GM12864 (cell line): ENCODE measurements at regions not wholly inside any gene's neighbourhood (a gene's known extent, or its start where the extent isn't known, plus 50 kb on each side); places are given as distances from the start of the nearest gene placed in this dataset.

ENCODE experiments used
- DNase-seq: peaks from one replicate; pipeline ENCODE4 v3.0.0-alpha.2; 2011; ENCODE audit warnings: low read depth
- H3K4me3 ChIP-seq: 2 replicates; pipeline ENCODE4 v1.5.1; 2011; ENCODE audit warnings: mild to moderate bottlenecking, low read depth, low read length, control low read depth
- TF ChIP-seq, protein P1 (sequence below): IDR thresholded peaks from 2 replicates; pipeline ENCODE4 v1.5.1; 2011; ENCODE audit warnings: low read depth, mild to moderate bottlenecking, moderate library complexity, low read length, control low read depth, inconsistent platforms; ENCODE audit errors: missing control alignments

DNA sequence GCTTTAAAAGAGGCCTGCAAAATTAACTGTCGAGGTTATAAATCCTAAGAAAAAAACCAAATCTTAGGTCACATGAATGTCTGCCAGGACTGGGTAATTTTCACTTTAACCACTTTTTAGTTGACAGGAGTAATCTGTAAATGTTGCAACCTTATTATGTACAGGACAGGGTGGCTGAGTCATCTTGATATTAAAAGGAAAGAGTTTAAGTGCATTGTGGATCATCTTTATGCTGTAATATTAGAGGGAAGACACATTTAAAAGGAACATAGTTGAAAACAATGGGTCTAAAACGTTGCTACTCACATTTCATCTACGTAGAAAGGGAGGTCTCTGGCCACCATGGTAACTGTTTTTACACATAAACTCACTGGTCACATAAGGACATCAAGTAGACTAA, 115.5 kb downstream of the LSMEM1 start:
- no peak for DNase-seq
- no peak overlapping the region for H3K4me3 ChIP-seq
- TF ChIP-seq, protein P1, sequence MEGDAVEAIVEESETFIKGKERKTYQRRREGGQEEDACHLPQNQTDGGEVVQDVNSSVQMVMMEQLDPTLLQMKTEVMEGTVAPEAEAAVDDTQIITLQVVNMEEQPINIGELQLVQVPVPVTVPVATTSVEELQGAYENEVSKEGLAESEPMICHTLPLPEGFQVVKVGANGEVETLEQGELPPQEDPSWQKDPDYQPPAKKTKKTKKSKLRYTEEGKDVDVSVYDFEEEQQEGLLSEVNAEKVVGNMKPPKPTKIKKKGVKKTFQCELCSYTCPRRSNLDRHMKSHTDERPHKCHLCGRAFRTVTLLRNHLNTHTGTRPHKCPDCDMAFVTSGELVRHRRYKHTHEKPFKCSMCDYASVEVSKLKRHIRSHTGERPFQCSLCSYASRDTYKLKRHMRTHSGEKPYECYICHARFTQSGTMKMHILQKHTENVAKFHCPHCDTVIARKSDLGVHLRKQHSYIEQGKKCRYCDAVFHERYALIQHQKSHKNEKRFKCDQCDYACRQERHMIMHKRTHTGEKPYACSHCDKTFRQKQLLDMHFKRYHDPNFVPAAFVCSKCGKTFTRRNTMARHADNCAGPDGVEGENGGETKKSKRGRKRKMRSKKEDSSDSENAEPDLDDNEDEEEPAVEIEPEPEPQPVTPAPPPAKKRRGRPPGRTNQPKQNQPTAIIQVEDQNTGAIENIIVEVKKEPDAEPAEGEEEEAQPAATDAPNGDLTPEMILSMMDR, result no peak

DNA sequence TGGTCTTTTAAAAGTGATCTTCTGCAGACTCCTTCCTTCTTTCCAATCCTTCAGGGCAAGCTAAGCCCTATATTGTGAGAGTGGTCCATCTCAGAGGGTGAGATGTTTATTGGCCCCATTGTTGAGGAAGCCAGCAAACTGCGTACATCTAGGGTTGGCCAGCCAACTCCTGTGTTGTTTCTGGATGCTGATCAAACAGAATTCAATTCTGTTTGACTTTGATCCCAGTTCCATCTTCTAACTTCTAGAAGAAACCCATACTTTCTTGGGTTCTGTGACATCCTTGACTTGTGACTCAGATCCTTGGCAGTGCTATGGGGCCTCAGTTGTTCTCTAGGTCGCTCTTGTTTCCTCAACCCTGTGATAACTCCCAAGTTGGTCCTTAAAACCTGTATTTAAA, 116.2 kb downstream of the LSMEM1 start:
- no peak for DNase-seq
- no peak overlapping the region for H3K4me3 ChIP-seq
- TF ChIP-seq, protein P1, result no peak

DNA sequence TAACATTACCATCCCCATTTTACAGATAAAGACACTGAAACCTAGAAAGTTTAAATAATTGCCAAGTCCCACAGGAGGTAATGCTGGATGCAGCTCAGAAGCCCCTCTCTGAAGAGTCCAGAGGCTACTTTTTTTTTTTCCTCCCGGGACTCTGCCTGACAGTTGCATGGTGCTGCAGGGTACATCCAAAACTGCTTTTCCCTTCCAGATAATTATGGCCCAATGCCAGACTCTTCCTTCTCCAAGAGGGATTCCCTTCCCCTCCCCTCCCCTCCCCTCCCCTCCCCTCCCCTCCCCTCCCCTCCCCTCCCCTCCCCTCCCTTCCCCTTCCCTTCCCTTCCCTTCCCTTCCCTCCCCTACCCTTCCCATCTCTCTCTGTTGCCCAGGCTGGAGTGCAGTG, 122.9 kb downstream of the LSMEM1 start:
- H3K4me3 ChIP-seq, result no peak overlapping the region
- TF ChIP-seq, protein P1, result no peak
- no peak for DNase-seq

GRCh38 chr7:112610636-112611035, 129.8 kb downstream of the LSMEM1 start:
- DNase-seq, result no peak
- TF ChIP-seq, protein P1, result no peak
- H3K4me3 ChIP-seq, result no peak overlapping the region

DNA sequence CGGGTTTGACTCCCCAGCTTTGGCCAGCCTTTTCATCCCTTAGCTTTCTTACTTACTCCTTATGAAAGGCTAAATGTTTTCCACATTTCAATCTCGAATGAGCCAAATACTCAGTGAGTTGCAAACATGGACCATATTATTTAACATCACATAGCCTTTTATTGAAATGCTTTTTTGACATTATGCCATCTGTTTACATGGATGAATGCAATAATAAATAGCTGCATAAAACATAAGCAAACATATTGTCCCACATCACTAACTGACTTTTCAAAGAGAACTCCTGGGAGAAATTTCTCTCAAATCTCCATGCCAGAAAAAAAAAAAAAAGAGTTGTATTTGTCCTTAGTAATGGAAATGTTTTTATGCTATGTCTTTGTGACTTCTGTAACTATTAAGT, 134.9 kb downstream of the LSMEM1 start:
- TF ChIP-seq, protein P1, result no peak
- DNase-seq, result no peak
- H3K4me3 ChIP-seq, result no peak overlapping the region

GRCh38 chr7:112616295-112616694, 135.5 kb downstream of the LSMEM1 start:
- TF ChIP-seq, protein P1, result no peak
- H3K4me3 ChIP-seq, result no peak overlapping the region
- no peak for DNase-seq

- H3K4me3 ChIP-seq, result no peak overlapping the region
- TF ChIP-seq, protein P1, result no peak
- DNase-seq, result no peak
These were observed 138.6 kb downstream of the LSMEM1 start for GRCh38 chr7:112619343-112619742.
